Central memory CD4-positive, alpha-beta T cell (primary cell): ENCODE measurements at regions not wholly inside any gene's neighbourhood (a gene's known extent, or its start where the extent isn't known, plus 50 kb on each side); places are given as distances from the start of the nearest gene placed in this dataset.

ENCODE experiments used
- DNase-seq: peaks from one replicate; pipeline ENCODE4 v3.0.0; 2022

DNA sequence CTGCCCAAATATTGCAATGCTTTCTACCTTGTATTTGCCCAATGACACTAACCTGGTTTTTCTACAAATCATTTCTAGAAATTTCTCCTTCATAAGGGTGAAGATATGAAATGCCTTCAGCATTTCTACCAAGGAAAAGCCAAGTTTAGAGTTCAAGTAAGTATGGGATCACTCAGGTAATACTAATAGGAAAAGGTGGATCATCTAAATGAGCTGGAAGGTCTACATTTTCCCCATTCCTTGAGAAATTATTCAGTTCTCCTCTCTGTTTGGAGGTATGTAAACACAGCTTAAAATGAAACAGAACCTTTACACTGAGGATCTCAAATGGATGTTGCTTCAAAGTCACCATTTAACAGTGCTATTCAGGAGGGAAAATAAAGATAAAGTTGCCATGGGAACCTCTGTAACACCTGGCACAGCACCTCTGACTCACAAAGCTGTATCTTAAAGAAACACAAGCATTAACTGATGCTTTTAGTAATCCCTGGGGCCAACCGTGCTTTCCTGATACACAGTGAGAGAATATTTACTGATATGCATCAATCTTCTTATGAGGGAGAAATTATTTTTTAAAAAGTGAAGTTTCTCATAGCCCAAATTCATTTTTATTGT is 161.3 kb downstream of the DRD1 start:
- no peak for DNase-seq

DNA sequence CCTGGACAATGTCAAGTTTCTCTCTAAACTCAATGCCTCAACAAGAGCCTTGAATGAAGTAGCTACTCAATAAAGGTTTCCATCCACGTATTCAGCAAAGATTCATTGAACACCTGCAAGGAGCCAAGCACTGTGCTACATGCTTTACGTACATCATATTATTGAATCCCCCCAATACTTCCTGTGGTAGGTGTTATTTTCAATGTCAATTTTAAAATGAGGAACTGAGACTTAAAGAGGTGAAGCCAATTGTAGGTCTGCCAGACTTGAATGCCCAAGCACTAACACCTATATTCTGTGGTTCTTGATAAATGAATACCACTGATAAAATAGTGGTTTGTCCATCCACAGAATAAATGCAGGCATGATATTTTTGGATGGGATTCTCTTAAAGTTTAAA is 162.3 kb downstream of the DRD1 start:
- no peak for DNase-seq

DNA sequence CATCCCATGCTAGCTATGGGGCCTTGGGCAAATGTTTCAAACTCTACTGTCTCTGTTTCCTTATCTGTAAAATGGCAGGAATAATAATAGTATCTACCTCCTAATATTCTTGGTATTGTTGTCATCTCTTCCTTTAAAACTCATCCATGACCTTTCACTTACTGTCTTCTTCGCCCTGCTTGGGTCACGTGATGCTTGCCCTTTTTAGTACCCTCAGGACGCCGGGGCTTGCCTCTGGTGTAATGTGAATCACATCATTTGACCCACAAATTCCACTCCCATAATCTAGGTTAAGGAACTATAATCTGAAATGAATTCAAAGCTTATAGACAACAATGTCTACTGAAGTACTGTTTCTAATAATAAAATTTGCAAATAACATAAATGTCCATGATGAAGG is 162.7 kb downstream of the DRD1 start:
- DNase-seq, result no peak

DNA sequence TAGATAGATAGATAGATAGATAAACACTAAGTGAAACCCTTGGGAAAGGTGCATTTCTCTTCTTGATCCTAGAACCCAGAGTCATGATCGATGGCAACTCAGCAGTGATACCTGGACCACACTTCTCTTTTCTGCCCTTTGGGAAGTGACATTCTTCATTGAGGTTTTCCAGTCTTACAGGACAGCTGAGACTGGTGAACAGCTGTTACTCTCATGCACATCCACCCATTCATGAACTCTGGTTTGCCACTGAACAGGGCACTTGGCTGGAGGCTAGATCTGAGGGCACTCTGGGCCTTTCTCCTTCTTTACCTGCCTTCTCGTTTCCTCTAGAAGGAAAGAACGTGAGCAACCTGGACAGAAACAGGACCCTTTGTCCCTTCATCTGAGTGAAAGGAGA is 164.5 kb downstream of the DRD1 start:
- no peak for DNase-seq

DNA sequence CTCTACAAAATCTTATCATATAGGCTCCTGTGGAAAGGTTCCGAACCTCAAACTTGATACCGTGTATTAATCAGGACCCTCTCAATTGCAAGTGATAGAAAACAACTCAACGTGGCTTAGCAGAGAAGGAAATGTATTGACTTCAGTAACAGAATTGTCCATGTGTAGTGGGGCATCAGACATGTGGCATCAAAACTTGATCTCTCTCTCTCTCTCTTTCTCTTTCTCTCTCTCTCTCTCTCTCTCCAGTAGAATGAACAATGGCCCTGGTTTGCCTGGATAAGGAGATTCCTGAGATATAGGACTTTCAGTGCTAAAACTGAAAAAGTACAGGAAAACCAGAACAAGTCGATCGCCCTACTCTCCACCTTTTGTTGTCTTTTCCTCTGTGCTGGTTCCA is 168.2 kb downstream of the DRD1 start:
- DNase-seq, result no peak

DNA sequence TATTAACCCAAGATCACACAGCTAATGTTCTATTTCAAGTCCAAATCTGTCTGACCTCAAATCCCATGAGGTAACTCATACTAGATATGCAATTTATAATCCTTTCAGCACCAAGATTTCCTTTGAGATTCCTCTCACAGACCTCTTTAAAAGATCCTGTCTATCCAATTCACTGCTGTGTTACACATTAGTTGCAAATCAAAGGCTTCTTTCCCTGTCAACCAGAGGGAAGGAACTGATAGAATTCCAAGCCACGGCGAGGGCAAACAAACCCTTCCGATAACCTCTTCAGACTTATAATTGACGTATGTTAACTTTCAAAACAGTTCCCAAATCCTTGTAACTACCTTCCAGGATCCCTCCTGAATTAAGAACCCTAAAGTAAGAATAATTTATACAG is 168.9 kb downstream of the DRD1 start:
- DNase-seq, result no peak

DNA sequence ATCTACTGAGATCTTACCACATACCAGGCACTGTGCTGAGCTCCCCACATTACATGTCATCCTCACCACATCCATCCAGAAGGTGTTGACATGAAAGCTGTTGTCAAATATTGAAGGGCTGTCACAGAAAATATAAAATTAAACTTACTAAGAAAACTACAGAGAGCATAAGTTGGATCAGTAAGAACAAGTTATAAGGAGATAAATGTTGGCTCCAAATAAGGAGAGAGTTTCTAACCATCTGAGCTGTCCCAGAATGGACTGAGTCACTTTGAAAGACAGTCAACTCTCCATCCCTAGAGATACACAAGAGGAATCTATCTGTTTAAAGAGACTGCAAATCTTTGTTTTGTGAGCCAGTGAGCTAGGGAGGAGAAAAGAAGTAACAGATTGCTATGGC is 169.8 kb downstream of the DRD1 start:
- DNase-seq, result no peak

DNA sequence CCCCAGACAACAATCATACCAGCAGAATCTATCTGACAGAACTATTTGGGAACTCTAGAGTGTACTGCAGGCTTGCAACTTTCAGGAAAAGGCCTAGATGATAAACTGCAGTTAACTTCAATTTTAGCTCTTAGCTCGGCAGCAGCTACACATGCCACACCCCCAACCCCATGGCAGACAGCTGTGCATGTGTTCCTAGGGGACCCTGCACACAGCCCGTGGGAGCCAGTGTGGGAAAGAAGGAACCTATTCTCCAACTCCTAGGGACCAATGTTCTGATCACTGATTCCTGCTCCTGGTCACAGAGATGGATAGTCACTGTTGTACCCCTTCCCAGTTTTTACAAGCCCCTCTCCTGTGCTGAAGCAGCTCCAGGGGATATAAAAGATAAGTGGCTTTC is 179.6 kb downstream of the DRD1 start:
- DNase-seq, result no peak

DNA sequence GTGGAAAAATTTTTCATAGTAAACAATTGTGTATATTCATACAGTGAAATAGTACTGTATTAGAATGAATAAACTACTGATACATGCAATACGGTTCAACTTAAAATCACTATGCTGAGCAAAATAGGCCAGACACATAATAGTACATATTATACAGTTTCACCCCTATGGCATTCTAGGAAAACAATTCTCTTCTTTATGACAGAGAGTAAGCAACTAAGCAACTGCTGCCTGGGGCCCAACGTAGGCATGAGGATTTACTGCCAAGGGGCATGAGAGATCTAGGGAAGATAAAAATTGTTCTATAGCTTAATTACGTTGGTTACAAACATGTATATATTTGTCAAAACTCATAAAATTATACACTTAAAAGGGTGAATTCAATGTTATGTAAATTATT is 180.2 kb downstream of the DRD1 start:
- no peak for DNase-seq

DNA sequence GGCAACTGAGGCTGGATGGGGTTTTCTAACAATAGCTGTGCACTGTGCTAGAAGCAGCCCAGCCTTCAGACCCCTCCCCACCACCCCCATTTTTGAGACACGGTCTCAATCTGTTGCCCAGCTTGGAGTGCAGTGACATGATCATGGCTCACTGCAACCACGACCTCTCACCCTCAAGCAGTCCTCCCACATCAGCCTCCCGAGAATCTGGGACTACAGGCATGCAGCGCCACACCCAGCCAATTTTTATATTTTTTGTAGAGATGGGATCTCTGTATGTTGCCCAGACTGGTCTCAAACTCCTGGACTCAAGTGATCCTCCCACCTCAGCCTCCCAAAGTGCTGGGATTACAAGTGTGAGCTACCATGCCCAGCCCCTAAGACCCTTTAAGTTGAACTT is 182.5 kb downstream of the DRD1 start:
- no peak for DNase-seq

DNA sequence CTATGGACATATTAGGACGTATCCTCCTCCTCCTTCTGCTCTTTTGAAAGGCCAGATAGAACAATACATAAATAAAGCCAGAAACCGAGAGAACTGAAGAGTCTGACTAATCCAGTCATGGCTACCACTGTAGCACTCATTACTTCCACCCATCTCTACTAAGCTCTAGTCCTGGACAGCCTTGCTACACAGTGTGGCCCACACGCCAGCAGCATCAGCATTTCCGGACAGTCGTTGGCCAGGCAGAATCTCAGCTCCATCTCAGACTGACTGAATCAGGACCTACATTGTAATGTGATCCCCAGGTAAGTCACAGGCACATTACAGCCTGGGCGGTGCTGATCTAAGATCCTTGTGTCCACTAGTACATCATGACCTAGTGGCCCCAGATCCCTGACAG is 182.9 kb downstream of the DRD1 start:
- no peak for DNase-seq

DNA sequence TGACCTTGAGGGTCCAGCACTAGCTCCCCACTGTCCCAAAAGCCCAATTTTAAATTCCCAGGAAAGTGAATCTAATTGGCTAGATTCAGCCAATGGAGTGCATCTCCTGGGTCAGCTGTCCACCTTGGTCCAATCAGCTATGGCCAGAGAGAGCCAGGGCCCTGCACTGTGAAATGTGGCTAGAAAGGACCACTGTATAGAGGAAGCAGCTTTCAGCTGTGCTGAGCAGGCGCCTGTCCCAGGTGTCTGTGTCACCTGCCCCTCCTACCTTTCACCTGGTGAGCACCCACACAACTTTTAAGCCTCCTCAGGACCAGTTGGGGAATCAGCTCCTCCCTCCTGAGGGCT is 186.2 kb downstream of the DRD1 start:
- no peak for DNase-seq

DNA sequence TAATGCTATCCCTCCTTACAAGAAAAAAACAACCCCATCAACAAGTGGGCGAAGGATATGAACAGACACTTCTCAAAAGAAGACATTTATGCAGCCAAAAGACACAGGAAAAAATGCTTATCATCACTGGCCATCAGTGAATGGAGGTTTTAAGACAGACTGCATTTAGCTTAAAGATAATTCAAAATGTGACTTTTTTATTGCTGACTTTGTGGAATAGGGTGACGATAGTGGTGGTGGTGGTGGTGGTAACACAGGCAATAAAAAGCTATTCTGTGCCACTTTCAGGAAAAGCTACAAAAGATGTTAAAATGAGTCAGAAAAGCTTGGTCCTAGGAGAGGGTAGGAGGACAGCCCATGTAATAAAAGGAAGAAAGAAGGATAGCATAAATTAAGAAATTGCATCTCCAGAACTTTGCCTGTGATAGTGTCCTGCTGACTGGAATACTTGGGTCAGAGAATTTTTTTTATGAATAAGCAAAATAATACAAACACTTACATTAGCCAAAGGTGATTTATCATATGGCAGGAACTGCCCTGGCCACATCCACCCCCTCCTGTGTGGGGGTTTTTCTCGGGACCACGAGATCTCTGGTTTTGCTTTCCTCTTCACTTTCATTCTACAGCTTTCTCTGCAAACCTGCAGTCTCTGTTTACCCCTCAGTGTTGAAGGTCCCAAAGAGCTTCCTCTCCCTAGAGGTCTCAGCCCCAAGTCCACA is 186.7 kb downstream of the DRD1 start:
- DNase-seq, result no peak

DNA sequence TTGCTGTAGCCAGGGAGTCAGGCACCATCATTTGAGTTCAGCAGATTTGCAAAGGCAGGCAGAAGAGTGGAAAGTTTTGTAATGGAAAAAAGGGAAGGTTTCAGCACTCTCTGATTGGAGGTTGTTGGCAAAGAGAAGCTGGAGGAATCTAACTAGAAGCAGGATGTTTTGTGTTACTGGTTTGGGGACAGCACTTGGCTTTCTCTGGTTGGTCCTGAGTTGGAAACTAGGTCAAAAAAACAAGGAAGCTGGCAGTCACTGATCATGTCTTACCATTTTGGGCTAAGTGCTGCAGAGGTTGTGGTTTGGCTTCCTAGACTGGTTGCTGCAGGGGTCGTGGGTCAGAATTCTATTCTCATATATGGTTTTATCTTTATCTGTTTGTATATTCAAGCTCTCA is 189.8 kb downstream of the DRD1 start:
- DNase-seq, result no peak

DNA sequence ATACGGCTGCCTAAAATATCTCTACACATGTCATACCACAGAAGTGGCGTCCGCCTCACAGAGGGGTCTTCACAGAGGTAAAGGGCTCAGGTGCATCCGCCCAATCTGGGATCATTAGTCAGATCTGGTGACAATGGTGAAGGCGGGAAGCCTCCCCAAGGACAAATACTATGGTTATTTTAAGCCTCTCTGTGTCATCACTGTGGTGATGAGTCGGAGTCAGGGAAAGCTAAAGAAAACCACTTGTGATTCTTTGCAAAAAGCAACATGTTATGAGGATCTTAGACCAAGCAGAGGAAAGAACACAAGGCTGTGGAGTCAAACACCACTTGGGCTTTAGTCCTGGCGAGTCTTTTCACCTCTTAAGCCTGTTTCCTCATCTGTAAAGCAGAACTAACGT is 190.4 kb downstream of the DRD1 start:
- DNase-seq, result no peak

DNA sequence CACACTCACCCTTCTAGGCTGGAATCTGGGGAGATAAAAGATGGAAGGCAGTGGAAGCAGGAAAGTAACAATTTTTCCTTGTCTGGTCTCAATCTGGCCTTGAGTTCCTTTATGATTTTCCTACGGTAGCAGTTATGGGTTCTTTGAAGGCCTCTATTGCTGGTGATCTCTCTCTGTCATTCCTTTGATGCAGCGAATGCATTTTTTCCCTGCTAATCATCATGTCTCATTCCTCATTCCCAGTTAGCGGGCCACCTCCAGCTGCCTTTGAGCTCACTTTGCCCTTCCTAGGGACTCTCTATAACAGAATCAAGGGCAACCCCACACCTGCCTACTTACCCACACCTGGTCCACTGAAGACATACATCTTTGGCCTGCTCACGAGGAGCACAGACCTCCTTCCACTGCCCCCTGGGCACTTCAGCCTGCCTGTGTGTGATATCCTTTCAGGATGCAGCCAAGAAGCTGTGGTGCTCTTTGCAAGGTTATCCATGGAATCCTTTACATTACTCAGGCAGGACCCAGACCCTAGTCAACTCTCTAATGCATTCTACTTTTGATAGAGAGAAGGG is 191.7 kb downstream of the DRD1 start:
- DNase-seq, result no peak

DNA sequence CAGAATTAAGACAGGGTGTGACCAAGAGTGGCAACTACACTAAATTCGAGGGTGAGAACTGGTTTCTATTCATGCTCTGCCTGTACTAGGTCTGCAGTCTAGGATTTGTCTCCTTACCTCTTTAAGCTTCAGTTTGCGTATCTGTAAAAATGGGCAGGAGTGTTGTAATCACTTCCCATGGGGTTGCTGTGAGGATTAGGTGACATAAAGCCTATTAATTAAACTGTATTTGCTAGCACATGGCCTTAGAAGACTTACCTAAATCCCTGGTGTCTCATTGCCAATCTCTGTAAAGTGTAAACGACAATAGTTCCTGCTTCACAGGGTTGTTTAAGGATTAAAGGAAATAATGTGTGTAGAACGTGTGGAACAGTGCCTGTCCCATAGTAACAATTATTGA is 193.6 kb downstream of the DRD1 start:
- no peak for DNase-seq

DNA sequence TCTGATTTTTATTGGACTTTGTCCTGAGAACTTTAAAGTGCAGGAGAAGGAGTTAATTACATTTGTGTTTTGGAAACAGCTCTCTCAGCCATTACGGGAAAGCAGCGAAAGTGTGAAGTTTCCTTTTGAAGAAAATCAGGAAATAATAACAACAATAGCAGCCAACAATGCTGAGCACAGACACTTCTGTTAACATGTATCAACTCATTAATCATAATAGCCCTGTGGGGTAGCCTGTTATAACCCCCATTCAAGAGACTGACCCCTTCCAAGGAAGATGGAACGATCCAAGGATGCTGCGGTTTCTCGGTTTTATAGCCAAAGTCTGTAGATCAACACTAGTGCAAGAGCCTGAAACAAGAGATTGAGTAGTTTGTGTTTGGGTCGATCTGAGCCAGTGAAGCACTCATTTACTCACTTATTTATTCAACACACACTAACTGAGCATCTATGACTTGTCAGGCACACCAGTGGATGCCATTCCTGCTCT is 195.5 kb downstream of the DRD1 start:
- no peak for DNase-seq

DNA sequence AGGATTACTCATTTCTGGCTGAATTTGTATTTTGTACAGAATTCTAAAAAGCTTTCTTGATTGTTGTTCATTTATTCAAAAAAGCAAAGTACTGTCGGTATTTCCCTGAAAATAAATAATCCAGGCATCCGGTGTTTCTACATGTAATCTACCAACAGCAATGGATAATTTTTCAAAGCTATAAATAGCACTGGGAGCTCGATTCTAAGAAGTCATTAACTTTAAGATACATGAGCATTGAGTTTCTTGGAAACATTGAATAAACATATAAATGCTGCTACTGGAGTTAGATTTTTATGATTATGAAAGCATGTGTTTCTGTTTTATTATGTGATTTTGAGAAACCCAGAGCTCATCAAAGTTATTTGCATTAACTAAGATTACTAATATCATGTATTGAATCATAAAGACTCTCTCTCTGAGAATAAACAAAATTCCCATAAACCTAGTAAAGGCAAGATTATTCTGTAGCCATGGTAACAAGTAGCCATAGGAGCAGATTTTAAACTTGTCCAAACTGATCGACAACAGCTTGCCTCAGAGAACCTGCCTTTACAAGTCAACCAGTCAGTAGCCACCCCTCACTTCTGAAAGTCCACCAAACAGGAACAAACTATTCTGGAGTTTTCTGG is 197.0 kb downstream of the DRD1 start:
- DNase-seq, result no peak

DNA sequence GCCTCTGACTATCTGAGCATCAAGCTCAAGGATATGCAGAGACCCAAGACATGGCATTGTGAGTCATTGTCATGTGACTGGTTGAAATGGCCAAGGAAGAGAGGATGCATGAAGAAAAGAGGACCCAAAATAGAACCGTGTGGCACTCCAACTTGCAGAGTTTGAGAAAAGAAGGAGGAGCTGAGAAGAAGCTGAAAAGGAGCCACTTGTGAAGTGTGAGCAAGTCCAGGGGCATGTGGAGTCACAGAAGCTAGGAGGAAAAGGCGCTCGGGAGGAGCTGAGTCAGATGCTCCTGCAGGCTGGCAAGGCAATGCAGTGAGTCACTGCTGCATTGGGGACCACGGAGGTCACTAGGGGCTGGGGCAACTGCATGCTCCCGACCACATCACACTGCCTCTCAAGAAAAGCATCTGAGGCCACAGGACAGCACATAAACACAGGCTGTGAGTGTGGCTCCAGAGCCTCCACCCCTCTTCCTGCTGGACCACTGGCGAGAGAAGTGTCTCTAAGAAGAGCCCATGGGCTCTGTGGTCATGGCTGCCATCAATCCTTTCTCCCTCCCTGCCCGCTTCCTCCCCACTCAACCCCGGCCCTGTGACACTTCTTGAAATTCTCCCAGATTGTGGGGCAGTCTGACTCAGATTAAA is 197.6 kb downstream of the DRD1 start:
- DNase-seq, result no peak

DNA sequence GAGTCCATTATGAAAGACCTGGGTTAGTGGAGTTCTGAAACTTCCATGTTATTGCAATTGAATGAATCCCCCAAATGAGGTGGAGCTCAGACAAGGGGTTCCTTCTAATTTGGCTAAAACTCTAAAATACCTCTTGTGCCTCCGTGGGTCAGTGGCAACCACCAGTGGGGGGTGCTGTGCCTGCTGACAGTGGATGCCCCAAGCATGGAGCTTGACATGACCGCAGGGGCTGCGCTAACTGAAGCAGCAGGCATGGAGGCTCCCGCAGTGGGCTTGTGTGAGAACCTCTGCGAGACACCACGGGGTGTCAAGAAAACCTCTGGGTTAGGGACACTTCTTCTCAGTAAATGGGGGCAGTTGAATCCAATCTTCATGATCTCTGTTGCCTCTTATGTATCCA is 200.5 kb downstream of the DRD1 start:
- DNase-seq, result no peak

DNA sequence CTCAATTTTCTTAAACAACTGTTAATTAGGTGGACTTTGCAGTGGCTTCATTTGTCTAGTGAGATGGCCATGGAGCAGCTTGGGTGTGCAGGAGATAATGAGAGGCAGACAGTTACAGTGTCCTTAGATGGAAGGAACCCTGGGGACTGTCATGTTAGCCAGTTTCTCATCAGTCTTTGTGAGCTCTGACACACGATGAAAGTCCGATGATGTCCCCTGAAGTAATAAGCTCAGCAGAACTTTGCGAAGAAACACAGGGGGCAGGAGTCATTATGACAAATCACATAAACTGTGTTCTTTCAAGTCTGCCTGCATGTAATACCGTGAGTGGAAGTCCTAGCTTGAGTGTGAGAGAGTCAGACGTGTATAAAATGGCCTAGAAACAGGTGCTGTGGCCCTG is 201.8 kb downstream of the DRD1 start:
- no peak for DNase-seq

DNA sequence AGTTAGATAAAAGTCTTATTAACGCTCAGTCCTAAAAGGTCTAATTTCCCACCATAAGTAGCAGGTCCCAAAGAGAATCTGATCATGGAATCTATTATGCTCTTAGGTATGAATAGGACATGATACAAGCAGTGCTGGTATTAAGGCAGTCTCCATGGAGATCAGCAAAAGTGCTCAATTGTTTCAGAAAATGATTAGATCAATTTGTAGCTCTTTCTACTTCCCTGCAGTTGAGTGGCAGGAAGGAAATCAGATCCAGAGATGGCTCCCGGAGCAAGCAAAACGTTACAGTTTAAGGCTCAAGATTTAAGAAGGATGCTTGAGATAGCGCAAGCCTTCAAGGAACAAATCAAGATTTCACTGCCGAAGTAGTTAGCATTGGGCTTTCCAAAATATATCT is 205.7 kb downstream of the DRD1 start:
- DNase-seq, result no peak

DNA sequence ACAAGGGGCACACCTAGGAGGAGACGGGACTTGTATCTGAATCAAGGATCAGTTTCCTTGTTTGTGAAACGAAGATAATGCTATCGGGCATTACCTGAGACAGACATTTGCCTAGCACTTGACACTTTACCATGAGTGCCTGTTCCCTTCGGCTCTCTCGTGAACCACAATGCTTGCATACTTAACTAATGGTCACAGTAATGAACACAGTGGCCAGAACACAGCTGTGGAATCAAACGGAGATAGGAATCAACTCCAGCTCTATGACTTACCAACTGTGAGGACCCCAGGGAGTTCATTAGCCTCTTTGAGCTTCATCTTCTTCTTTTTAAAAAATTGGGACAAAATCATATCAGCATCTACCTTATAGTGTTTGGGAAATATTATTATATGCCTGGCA is 207.8 kb downstream of the DRD1 start:
- no peak for DNase-seq
